GM12865 (cell line): ENCODE measurements at regions not wholly inside any gene's neighbourhood (a gene's known extent, or its start where the extent isn't known, plus 50 kb on each side); places are given as distances from the start of the nearest gene placed in this dataset.

Experiments
- DNase-seq: peaks from one replicate; pipeline ENCODE4 v3.0.0; 2010; ENCODE audit warnings: low read depth
- H3K4me3 ChIP-seq: 2 replicates; pipeline ENCODE4 v1.5.1; 2011; ENCODE audit warnings: mild to moderate bottlenecking, low read depth, low read length, control low read depth
- CTCF ChIP-seq: IDR thresholded peaks from 2 replicates; pipeline ENCODE4 v1.5.1; 2011; ENCODE audit warnings: low read length, control low read depth, low read depth, inconsistent platforms; ENCODE audit not compliant: insufficient read depth; ENCODE audit errors: missing control alignments

- no peak for TF ChIP-seq CTCF
Observed at GRCh38 chr15:81747026-81747425, 298.8 kb downstream of the MEX3B start.

GRCh38 chr15:81744364-81744763, 301.5 kb downstream of the MEX3B start:
- no peak overlapping the region for H3K4me3 ChIP-seq

More at GRCh38 chr15:81747026-81747425, 298.8 kb downstream of the MEX3B start:
- DNase-seq: no peak
- no peak overlapping the region for H3K4me3 ChIP-seq

GRCh38 chr15:81740416-81740815, 305.4 kb downstream of the MEX3B start:
- no peak for DNase-seq
- H3K4me3 ChIP-seq: no peak overlapping the region
- no peak for TF ChIP-seq CTCF

More at GRCh38 chr15:81744364-81744763, 301.5 kb downstream of the MEX3B start:
- DNase-seq: no peak
- no peak for TF ChIP-seq CTCF

GRCh38 chr15:81729340-81729739, 316.5 kb downstream of the MEX3B start:
- no peak for TF ChIP-seq CTCF
- no peak for DNase-seq
- H3K4me3 ChIP-seq: no peak overlapping the region

GRCh38 chr15:81728726-81729125, 317.1 kb downstream of the MEX3B start:
- no peak for TF ChIP-seq CTCF
- DNase-seq: no peak
- H3K4me3 ChIP-seq: no peak overlapping the region

GRCh38 chr15:81725590-81725989, 320.2 kb downstream of the MEX3B start:
- DNase-seq: no peak
- no peak for TF ChIP-seq CTCF
- H3K4me3 ChIP-seq: no peak overlapping the region

- TF ChIP-seq CTCF: no peak
- no peak overlapping the region for H3K4me3 ChIP-seq
- DNase-seq: no peak
Observed at GRCh38 chr15:81724536-81724935, 321.3 kb downstream of the MEX3B start.
